ENCODE measurements at regions not wholly inside any gene's neighbourhood (a gene's known extent, or its start where the extent isn't known, plus 50 kb on each side); places are given as distances from the start of the nearest gene placed in this dataset.

DNA sequence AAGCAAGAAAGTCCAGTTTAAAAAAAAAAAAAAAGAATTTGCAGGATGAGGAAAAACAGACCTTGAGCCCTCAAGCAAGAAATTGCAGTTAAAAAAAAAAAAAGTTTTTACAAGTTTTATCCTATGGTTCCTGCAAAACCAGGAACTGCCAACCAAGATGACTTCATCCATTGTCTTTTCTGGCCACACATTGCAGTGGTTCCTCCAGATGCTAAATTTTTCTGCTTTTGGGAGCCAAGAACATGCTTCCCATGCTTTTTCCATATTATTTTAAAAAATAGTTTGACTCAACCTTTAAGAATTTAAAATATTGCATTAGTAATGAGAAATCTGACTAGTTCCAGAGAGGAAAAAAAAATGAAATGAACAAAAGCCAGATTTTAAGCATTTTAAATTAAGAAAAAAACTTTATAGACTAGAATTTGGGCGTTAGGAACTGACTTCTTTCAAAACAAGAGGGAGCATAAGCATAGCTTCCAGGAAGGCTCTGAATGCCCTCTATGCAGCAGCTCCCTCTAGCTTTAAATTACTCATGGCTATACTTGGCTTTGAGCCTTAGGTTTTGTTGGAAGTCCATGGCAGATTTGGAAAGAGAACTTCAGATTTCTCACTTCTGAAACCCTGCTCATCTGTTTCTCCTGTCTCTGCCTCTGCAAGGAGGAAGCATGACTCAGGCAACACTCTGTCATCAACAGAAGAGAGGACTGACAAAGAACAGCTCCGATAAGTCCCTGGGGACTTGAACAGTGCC lies 124.5 kb downstream of the GPR65 start:
- peak; percentile 93 for DNase-seq (ENCODE audit: low read depth)
- TF ChIP-seq, protein P1, sequence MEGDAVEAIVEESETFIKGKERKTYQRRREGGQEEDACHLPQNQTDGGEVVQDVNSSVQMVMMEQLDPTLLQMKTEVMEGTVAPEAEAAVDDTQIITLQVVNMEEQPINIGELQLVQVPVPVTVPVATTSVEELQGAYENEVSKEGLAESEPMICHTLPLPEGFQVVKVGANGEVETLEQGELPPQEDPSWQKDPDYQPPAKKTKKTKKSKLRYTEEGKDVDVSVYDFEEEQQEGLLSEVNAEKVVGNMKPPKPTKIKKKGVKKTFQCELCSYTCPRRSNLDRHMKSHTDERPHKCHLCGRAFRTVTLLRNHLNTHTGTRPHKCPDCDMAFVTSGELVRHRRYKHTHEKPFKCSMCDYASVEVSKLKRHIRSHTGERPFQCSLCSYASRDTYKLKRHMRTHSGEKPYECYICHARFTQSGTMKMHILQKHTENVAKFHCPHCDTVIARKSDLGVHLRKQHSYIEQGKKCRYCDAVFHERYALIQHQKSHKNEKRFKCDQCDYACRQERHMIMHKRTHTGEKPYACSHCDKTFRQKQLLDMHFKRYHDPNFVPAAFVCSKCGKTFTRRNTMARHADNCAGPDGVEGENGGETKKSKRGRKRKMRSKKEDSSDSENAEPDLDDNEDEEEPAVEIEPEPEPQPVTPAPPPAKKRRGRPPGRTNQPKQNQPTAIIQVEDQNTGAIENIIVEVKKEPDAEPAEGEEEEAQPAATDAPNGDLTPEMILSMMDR (IDR thresholded peaks at IDR 0.05; ENCODE audit: low read length, missing control alignments) = peak; percentile 41
- no peak overlapping the region for H3K4me3 ChIP-seq (replicated peaks; ENCODE audit: low read depth, low read length)

DNA sequence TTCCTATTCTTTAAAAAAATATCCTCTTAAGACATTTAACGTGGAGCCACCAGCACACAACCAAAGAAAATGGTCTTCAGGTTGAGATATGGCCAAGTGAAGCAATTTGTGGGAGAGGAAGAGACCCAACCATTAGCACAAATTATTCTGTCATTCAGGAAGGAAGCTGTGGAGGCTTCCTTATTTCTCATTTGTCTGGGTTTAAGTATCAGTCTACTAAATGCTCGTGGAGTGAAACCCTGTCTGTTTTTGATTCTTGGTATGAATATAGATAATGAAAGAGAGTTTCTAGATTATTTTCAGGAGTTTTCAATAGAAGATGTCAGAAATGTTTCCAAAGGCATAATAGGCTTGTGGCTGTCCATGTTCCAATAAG lies 125.1 kb downstream of the GPR65 start:
- no peak overlapping the region for H3K4me3 ChIP-seq (replicated peaks; ENCODE audit: low read depth, low read length)
- TF ChIP-seq, protein P1 (IDR thresholded peaks at IDR 0.05; ENCODE audit: low read length, missing control alignments) = no peak
- no peak for DNase-seq (ENCODE audit: low read depth)
